HepG2 (cell line): ENCODE measurements at regions not wholly inside any gene's neighbourhood (a gene's known extent, or its start where the extent isn't known, plus 50 kb on each side); places are given as distances from the start of the nearest gene placed in this dataset.
A peak's percentile ranks its signal among the peaks of the same experiment; 100 is the strongest.

ENCODE experiments used
- ATAC-seq: fragments of 200-7000 bp; cut with Tn5 transposase; 3 replicates; pipeline ENCODE4 v1.9.1; 2020; ENCODE audit warnings: mild to moderate bottlenecking, moderate library complexity
- BruUV-seq: library from RNA; stranded (reverse); fragments of 400-500 nt; replicated peaks from 2 replicates; lab custom pipeline; 2021; lab: Mats Ljungman, UMichigan
- CTCF ChIA-PET: fragments of 300-600 bp; formaldehyde crosslinking; extraction: SDS; loops from one replicate; lab custom pipeline; 2021; ENCODE audit warnings: low total read pairs, inconsistent platforms, low intra/inter-chr PET ratio; lab: Yijun Ruan, JAX
- POLR2A ChIA-PET: fragments of 350-600 bp; sonication (Branson Sonifier 250); formaldehyde crosslinking; loops from one replicate; lab custom pipeline; 2020; ENCODE audit warnings: antibody characterized with exemption, inconsistent platforms; lab: Yijun Ruan, JAX
- DNase-seq: peaks from one replicate; pipeline ENCODE4 v3.0.0-alpha.2; 2015; ENCODE audit warnings: low spot score
- FAIRE-seq: peaks from 3 replicates; lab custom pipeline; 2011; peaks lifted over from hg19 to GRCh38; lab: Jason Lieb, UNC
- H2AFZ ChIP-seq: one replicate; pipeline ENCODE4 v1.6.1; 2011; ENCODE audit warnings: low read length, inconsistent platforms
- H3K27ac ChIP-seq: fragments of 300-600 bp; 3 replicates; pipeline ENCODE4 v1.8.0; 2011; ENCODE audit warnings: mixed run types, mild to moderate bottlenecking, mixed read lengths, low read length, inconsistent platforms; ENCODE audit not compliant: insufficient read depth; ENCODE audit errors: extremely low read length
- H3K27me3 ChIP-seq, 2 experiments: fragments of 200-600 bp in 1 of 2; 2 replicates in 1 of 2; 3 replicates in 1 of 2; pipeline versions ENCODE4 v1.6.0 to v1.8.0; 2011; ENCODE audit warnings: low read length in 2 of 2, mild to moderate bottlenecking in 2 of 2, moderate library complexity in 2 of 2, inconsistent platforms in 1 of 2; ENCODE audit not compliant: insufficient read depth in 2 of 2, control insufficient read depth in 1 of 2
- H3K36me3 ChIP-seq, 2 experiments: fragments of 200-600 bp in 1 of 2; replicated peaks in 1 of 2; 2 replicates in 1 of 2; 3 replicates in 1 of 2; pipeline versions ENCODE4 v1.5.1 to v1.8.0; 2011; ENCODE audit warnings: low read length in 2 of 2, inconsistent platforms in 1 of 2; ENCODE audit not compliant: insufficient read depth in 2 of 2, control insufficient read depth in 1 of 2
- H3K4me1 ChIP-seq: 2 replicates; pipeline ENCODE4 v1.5.1; 2012; ENCODE audit warnings: low read length, inconsistent platforms; ENCODE audit not compliant: insufficient read depth
- H3K4me2 ChIP-seq: 2 replicates; pipeline ENCODE4 v1.6.0; 2011; ENCODE audit warnings: low read depth, low read length, inconsistent platforms
- H3K4me3 ChIP-seq, 3 experiments: fragments of 200-600 bp in 1 of 3; sonication (generic), shearing (Covaris generic) in 1 of 3; replicated peaks in 1 of 3; 2 replicates each; pipeline ENCODE4 v1.5.1; 2011 to 2016; ENCODE audit warnings: low read length in 3 of 3, inconsistent platforms in 2 of 3, low read depth in 2 of 3, mild to moderate bottlenecking in 2 of 3, control low read depth in 1 of 3, mixed read lengths in 1 of 3; ENCODE audit not compliant: insufficient read depth in 1 of 3
- H3K79me2 ChIP-seq: one replicate; pipeline ENCODE4 v1.6.1; 2011; ENCODE audit warnings: low read length, inconsistent platforms; ENCODE audit not compliant: insufficient read depth
- H3K9ac ChIP-seq: 2 replicates; pipeline ENCODE4 v1.6.0; 2011; ENCODE audit warnings: mild to moderate bottlenecking, low read depth, low read length, inconsistent platforms; ENCODE audit not compliant: insufficient read depth
- H3K9me3 ChIP-seq: 2 replicates; pipeline ENCODE4 v1.5.1; 2012; ENCODE audit warnings: mild to moderate bottlenecking, low read length
- H4K20me1 ChIP-seq: 2 replicates; pipeline ENCODE4 v1.6.0; 2011; ENCODE audit warnings: inconsistent platforms, mild to moderate bottlenecking, low read length, moderate library complexity; ENCODE audit not compliant: insufficient read depth
- ARID4A ChIP-seq: sonication (generic); formaldehyde crosslinking; IDR thresholded peaks from 2 replicates; pipeline ENCODE4 v1.5.0; 2020; ENCODE audit warnings: mild to moderate bottlenecking, missing genetic modification reagents, borderline replicate concordance
- ARNT ChIP-seq: fragments of 450-650 bp; IDR thresholded peaks from 2 replicates; pipeline ENCODE4 v1.6.1; 2017
- GLMP ChIP-seq: sonication (generic); formaldehyde crosslinking; IDR thresholded peaks from 2 replicates; pipeline ENCODE4 v1.9.0; 2021; ENCODE audit warnings: missing genetic modification reagents, mild to moderate bottlenecking, borderline replicate concordance
- MNT ChIP-seq: fragments of 450-650 bp; IDR thresholded peaks from 2 replicates; pipeline ENCODE4 v1.6.1; 2016
- MTERF4 ChIP-seq: sonication (generic); formaldehyde crosslinking; IDR thresholded peaks from 2 replicates; pipeline ENCODE4 v1.8.0; 2023; ENCODE audit warnings: mild to moderate bottlenecking, missing genetic modification reagents
- NCOA5 ChIP-seq: sonication (generic); formaldehyde crosslinking; IDR thresholded peaks from 2 replicates; pipeline ENCODE4 v1.4.0; 2020; ENCODE audit warnings: missing genetic modification reagents
- RBAK ChIP-seq: sonication (generic); formaldehyde crosslinking; IDR thresholded peaks from 2 replicates; pipeline ENCODE4 v1.5.1; 2020; ENCODE audit warnings: mild to moderate bottlenecking, missing genetic modification reagents
- TBX3 ChIP-seq: fragments of 450-650 bp; IDR thresholded peaks from 2 replicates; pipeline ENCODE4 v1.6.1; 2017; ENCODE audit warnings: antibody characterized with exemption, mild to moderate bottlenecking, inconsistent platforms, borderline replicate concordance
- ZBTB46 ChIP-seq: sonication (generic); formaldehyde crosslinking; IDR thresholded peaks from 2 replicates; pipeline ENCODE4 v1.4.0; 2020; ENCODE audit warnings: mild to moderate bottlenecking, missing genetic modification reagents, borderline replicate concordance
- ZGPAT ChIP-seq: IDR thresholded peaks from 2 replicates; pipeline ENCODE4 v1.6.1; 2016; ENCODE audit warnings: mild to moderate bottlenecking
- ZNF205 ChIP-seq: IDR thresholded peaks from 2 replicates; pipeline ENCODE4 v1.6.1; 2018; ENCODE audit warnings: missing biosample characterization, missing genetic modification reagents
- ZNF513 ChIP-seq: sonication (generic); formaldehyde crosslinking; conservative IDR thresholded peaks from 2 replicates; pipeline ENCODE4 v1.5.0; 2020; ENCODE audit warnings: missing genetic modification reagents
- WGBS: methylation state at CpG from one replicate; pipeline ENCODE4 v1.1.6; 2017; ENCODE audit warnings: low lambda C conversion rate; 5-methylcytosine and 5-hydroxymethylcytosine counted together
- in situ Hi-C: cut with HindIII; loops from 2 replicates; pipeline ENCODE4 v1.10.0; 2017; ENCODE audit warnings: low pct_unique_long_range_greater_than_20kb; ENCODE audit not compliant: extremely low pct_ligation_motif_present
- intact Hi-C: fragments of 100-400 bp; cut with micrococcal nuclease; formaldehyde crosslinking; loops from one replicate; pipeline ENCODE4 v1.10.0; 2022; ENCODE audit not compliant: unreplicated experiment

GRCh38 chr20:61019322-61019721, 232.7 kb upstream of the CDH4 start:
- no peak for DNase-seq
- TF ChIP-seq MTERF4 (no peak), ZBTB46 (CRISPR knock-in tag) (no peak), ZNF513 (CRISPR knock-in tag) (no peak), ARNT (no peak), NCOA5 (no peak), GLMP (CRISPR knock-in tag) (no peak), ZGPAT (CRISPR knock-in tag) (no peak), RBAK (CRISPR knock-in tag) (no peak), MNT (peak; percentile 99), ZNF205 (CRISPR knock-in tag) (no peak), ARID4A (CRISPR knock-in tag) (no peak), TBX3 (0 out of 2 replicates have a peak, but pooled peaks have one; percentile 18)

More at GRCh38 chr20:61019322-61019721, 232.7 kb upstream of the CDH4 start:
- in situ Hi-C loops = no loop called here
- Histone ChIP-seq H3K27ac (no peak overlapping the region), H4K20me1 (no peaks in the 10 kb centered on the region), H3K79me2 (no peaks in the 10 kb centered on the region), H3K4me1 (no peaks in the 10 kb centered on the region), H3K4me2 (no peak overlapping the region), H3K27me3 (no peaks in the 10 kb centered on the region), H3K9ac (no peak overlapping the region), H2AFZ (no peak overlapping the region), H3K36me3 (no peaks in the 10 kb centered on the region), H3K4me3 (no peak overlapping the region), H3K9me3 (peaks cover 12% of the 10 kb centered on the region; the same call in 1 of the 2 replicates)
- intact Hi-C loops = no loop called here
- FAIRE-seq (peak; percentile 47), ATAC-seq (no peak)
- ChIA-PET POLR2A (no interaction called here), CTCF (no interaction called here)
- BruUV-seq = no TSS peak
- WGBS = 45% methylated on average over 14 of the region's 14 CpGs
